Suppressor macrophage treated with lipopolysaccharide for 1 hour (primary cell): ENCODE measurements at regions not wholly inside any gene's neighbourhood (a gene's known extent, or its start where the extent isn't known, plus 50 kb on each side); places are given as distances from the start of the nearest gene placed in this dataset.

Experiments
- DNase-seq, 3 donors: peaks; one replicate each; pipeline ENCODE4 v3.0.0-alpha.2; 2020 to 2022

- no peak for DNase-seq
Measured at GRCh38 chr4:162457071-162457865, 293.5 kb upstream of the FSTL5 start.

- no peak for DNase-seq
Measured at GRCh38 chr4:162456106-162456505, 292.3 kb upstream of the FSTL5 start.

DNA sequence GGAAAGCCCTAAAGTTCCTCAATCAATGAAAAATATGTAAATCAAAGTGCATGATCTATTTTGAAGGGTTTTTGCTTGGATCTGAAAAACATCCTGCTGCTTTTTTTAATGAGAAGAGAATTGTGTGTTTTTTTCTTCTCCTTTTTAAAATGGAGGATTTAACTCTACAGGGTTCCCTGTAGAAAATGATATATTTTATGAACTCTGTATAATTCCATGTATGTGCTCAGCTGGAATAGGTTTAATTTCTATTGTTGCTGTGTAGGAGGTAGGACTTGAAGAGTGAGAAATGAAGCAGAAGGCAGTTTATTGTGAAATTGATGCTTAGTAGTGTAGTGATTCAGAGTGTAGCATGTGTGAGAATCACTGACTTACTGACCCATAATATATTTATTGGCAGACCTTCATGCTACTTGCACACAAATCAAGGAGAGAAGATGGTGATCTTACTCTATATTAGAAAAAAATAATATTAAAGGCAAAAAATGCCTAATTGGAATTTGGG is 286.8 kb upstream of the FSTL5 start:
- no peak for DNase-seq

DNA sequence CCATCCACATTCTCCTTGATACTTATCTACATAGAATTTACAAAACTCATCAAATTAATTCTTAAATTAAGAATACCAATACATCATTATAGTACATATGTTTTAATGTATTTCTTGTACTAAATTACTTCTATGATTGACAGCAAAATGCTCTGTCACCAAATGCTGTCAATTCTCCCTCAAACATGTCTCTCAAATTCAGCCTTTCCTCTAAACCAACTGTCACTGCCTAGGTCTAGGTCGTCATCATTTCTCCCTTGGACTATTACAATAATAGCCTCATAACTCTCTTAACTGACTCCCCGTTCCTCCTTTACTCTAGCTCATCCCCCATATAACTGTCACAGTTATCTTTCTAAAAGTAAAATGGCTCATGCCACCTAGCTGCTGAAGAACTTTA is 279.7 kb upstream of the FSTL5 start:
- DNase-seq = no peak

DNA sequence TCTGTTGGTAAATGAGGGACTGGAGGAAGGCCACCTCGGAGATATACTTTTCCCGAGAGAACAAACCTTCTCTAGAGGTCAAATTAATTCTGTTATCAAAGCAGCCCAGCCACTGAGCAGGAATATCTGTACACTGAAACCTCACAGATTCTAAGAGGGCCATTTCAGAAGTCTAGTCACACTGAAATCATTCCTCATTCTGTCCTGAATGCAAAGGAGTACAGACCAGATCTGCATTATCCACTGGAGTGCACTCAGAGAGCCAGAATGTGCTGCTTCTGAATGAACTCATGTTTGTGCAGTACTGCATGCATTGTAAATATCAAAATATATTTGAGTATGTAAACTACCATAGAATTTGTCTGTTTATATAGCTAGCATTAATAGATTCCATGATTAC is 278.3 kb upstream of the FSTL5 start:
- no peak for DNase-seq

- no peak for DNase-seq
Measured at GRCh38 chr4:162422312-162422711, 258.5 kb upstream of the FSTL5 start.

GRCh38 chr4:162410854-162411253 is 247.1 kb upstream of the FSTL5 start:
- DNase-seq = no peak

DNA sequence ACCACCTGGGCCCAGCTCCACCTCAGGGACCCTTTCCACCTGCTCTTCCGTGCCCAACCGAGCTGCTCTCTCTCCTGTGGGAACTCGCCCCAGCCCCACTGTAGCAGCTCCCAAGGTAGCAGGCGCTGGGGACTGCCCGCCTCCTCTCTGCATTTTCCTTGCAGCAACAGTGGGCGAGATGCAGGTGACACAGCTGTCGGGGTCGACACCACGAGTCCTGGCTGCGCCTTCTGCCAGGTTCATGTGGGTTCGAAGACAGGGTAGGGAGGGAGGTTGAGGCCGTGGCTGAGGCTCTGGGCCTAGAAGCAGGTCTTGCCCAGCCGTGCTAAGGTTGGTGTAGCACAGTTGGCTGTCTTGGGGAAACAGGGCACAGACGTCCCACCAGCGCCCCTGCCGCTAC is 245.2 kb upstream of the FSTL5 start:
- no peak for DNase-seq

DNA sequence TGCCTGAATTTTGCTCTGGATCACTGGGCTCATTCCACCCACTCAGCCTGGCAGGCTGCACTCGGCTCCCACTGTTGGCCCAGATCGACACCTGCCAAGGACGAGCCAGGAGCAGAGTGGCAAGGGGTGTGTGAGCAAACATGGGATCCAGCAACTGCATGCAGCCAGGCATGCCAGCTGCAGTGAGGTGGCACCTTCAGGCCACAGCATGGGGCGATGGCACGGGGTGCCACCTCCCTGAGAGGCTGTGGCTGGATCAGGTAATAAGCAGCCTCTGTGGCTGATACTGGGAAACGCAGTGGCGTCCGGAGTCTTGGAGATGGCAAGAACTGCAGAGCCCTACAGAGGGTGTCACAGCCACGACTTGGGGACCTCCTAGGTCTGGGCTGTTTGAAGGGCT is 244.5 kb upstream of the FSTL5 start:
- DNase-seq = no peak

- DNase-seq = no peak
Measured at GRCh38 chr4:162406637-162407365, 243.0 kb upstream of the FSTL5 start.

- DNase-seq = no peak
Measured at GRCh38 chr4:162403932-162404331, 240.1 kb upstream of the FSTL5 start.

GRCh38 chr4:162403419-162403818 is 239.6 kb upstream of the FSTL5 start:
- no peak for DNase-seq

DNA sequence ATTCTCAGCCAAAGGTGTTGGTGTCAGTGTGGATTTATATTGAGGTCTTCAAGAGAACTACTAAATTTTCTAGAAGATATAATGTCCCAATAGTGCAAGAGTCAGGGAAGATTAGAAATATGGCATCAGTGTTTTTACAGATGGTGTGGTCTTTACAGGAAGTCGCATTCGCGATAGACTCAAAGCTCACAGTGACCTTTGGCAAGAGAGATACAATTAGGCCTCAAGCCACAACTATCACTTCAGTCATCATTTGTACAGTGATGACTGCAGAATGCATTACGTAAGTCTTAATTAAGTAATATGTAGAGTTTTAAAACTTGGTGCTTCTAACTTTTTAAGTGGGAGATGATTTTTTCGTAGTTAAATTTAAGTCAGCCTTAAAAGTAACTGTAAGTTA is 237.2 kb upstream of the FSTL5 start:
- DNase-seq = no peak

DNA sequence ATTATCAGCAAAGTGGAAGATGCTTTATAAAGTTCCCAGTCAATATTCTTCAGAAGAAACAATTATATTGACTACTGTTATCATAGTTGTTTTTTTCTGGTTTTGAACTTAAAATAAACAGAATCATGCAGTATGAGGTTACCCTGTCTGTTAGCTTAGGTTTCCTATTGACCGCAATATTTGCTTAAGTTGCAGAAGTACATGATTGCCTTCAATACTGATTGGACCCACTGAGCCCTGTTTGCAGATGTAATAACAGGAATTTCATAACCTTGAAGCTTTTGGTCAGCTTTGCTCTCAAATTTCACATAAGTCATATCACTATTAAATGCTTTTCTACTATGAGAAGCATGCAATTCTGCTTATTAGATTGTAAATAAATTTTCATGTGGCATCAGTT is 229.1 kb upstream of the FSTL5 start:
- DNase-seq = no peak

DNA sequence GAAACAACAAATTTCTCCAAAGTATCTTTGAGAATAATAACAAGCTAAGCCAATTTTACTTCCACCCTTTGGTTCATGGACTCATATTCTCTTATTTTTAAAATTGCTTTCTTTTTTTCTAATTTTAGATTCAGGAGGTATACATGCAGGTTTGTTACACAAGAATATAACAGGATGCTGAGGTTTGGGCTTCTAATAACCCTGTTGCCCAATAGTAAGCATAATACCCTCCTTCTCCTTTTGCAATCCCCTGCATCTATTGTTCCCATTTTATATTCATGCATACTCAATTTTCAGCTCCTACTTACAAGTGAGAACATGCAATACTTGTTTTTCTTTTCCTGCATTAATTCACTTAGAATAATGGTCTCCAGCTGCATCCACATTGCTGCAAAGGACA is 202.3 kb upstream of the FSTL5 start:
- no peak for DNase-seq

- DNase-seq = no peak
Measured at GRCh38 chr4:162364651-162365050, 200.9 kb upstream of the FSTL5 start.

DNA sequence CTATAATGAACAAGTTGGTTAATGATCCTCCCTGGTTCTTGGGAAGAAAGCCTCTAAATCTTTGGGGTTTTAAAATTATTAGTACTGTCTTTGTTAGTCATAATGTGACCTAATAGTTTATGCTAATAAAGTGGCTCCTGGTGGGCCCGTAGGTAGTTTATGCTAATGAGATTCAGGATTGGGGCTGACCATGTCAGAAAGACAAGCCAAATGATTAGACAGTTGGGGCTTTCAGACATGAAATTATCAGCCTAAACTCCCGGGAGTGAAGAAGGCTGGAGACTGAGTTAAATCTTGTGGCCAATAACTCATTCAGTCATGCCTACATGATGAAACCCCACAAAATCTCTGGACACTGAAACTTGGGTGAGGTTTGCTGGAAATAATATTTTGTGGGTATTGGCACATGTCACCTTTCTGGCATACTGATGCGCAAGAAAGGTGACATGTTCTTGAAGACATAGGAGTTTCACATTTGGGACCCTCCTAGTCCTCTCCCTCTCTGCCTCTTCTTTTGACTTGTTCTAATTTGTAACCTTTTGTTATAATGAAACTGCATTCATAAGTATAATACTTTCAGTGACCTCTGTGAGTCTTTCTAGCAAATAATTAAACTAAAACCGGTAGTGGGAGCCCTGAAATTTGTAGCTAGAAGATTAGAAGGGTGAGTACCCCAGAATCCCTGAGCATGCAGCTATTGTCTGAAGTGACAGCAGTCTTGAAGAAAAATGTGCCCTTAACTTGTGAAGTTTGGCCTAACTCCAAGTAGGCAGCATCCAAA is 196.8 kb upstream of the FSTL5 start:
- no peak for DNase-seq

DNA sequence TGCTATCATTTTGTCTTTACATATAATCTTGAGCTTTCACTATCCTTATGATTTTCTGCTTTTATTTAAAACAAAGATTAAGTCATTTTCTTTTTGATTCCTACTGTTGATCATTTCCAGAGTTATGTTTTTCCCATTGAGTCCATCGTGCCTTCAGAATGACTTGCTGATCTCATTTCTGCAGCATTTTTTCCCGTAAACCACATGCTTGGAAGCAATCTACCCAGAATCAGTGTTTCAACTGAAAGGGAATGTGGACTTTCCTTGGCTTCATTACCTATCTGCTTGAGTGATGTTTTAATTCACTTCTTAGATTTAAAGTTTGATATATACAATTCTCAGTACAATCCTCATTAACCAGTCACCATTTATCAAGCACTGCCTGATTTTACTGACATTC is 192.4 kb upstream of the FSTL5 start:
- DNase-seq = no peak

DNA sequence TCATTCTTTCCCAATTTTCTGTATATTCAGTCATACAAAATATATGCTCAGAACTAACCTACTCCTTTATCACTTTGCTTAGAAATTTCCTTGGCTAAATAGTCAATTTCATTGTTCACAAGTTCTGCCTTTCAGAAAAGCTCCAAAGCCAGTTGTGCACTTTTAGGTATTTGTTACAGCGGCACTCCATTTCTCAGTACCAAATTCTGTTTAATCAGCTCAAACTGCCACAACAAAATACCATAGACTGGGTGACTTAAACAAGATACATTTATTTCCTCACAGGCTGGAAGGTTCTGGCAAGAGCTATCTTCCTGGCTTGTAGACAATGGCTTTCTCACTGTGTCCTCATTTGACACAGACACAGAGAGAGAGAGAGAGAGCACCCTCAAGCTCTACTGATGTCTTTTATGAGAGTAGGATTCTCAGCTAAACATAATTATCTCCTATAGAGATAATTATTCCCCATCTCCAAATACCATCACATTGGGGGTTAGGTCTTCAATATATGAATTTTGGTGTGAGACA is 188.8 kb upstream of the FSTL5 start:
- no peak for DNase-seq

DNA sequence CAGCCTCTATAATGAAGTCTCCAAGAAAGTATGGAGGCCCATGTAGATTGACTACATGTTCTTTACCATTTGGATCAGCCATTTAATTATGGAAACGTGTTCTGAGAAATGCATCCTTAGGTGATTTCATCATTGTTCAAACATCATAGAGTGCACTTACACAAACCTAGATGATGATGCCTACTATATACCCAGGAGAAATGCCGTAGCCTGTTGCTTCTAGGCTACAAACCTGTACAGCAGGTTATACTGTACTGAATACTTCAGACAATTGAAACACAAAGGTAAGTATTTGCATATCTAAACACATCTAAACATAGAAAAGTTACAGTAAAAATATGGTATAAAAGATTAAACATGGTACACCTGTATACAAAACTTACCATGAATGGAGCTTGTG is 186.5 kb upstream of the FSTL5 start:
- no peak for DNase-seq

- DNase-seq = no peak
Measured at GRCh38 chr4:162349395-162349794, 185.6 kb upstream of the FSTL5 start.

DNA sequence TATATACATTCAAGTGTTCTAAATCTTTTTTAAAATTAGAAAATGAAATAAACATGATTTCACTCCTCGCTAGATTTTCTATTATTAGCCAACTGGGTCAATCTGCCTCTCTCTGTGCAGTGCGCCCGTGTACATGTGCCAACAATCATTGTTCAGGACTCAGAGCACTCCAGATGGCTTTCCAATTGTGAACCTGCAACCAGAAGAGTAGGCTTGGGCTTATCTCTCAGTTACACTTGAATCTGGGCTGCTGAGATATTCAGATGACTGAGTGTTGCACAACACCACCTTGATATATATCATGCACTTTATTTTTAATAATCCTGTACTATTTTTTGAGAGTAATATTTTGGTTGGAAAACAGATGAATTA is 184.0 kb upstream of the FSTL5 start:
- no peak for DNase-seq

DNA sequence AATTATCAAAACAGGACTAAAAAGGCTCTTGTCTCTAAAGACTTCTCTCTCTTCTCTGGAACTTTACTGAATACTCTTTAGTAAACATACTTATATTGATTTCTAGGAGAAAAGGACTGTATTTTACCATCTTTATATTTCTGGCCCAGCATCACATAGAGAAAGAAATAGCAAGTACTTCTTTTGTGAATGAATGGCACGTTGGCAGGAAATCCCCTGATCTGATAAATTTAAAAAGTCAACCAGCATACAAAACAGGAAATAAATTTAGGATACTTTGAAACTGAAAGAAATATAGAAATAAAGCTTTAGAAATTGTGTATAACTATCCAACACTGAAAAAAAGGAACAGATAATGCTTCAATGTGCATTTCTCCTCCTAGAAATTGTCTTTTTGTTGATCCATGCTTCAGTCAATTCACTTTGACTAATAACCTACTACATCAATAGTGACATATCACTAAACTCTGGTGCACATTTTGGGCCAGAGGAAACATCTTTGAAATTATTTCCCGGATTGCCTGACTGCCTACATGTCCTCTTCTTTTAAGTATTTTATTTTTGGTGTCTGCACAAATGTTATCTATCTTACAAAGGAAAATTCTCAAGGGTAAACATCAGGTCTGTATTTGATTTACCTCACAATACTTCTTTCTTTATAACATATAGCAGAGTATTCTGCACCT is 183.5 kb upstream of the FSTL5 start:
- no peak for DNase-seq
